TTC549 (cell line): ENCODE measurements at regions not wholly inside any gene's neighbourhood (a gene's known extent, or its start where the extent isn't known, plus 50 kb on each side); places are given as distances from the start of the nearest gene placed in this dataset.
"Not testable (repeated sequence)": the region's sequence is repeated elsewhere in the genome, so short reads cannot be mapped to it uniquely, and the experiment has no call there.

Experiments
- FAIRE-seq: peaks from 2 replicates; lab custom pipeline; 2012; peaks lifted over from hg19 to GRCh38; lab: Jason Lieb, UNC

DNA sequence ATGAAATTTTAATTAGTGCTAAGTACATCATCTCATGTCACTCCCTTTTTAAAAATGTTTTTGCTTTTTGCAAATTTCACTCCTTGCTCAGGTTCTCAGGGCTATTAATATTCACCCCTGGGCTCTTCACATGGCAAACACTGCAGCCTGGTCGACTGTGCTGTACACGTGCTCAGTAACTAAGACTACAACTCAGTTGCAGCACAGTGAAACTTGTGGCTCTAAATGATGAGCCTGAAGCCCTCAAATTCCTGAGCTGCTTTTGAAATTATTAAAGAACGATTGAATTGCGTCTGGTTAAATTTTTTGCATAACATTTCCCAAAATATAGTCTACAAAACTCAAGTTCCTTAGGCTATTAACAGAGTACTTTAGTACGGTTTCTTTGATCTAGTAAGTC, 159.3 kb upstream of the C2CD4B start:
- FAIRE-seq = no peak

DNA sequence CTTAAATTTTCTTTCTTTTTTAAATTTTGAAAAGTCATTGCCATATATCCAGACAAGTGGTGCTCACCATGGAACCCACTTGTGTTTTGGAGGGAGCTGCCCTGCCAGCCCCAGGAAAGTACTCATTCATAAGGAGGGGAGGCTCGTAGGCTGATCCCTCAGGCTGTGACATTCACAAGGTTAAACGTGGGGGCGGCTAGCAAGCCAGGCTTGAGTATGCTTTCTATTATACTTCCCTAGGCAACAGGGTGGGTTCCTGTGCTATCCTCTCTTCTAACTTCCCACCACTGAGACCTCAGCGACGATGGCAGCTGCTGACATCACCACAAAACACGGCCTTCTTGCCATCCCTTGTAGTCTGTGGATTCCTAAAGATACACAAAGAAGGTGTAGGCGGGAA, 160.5 kb upstream of the C2CD4B start:
- no peak for FAIRE-seq

DNA sequence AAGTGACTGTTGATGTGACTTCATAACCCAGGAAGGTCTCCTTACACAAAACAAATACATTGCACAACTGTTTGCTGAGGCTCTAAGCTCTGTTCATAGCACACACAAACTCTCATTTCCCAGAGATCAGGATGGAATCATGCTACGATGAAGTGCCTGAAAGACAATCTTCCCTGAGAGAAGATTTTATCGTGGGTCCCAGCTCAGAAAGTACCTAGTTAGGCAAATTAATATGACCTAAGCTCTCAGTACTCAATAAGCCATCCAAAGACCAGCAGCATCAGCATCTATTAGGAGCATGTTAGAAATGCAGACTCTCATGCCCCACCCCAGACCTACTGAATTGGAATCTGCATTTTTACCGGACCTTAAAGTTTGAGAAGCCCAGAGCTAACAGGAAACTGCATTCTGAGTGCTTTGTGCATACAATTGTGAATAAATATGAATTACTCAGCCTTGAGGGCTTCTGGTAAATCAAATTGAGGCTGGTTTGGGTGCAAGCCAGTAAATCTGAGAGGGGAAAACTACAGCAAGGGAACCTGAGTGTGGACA, 161.5 kb upstream of the C2CD4B start:
- FAIRE-seq = no peak

DNA sequence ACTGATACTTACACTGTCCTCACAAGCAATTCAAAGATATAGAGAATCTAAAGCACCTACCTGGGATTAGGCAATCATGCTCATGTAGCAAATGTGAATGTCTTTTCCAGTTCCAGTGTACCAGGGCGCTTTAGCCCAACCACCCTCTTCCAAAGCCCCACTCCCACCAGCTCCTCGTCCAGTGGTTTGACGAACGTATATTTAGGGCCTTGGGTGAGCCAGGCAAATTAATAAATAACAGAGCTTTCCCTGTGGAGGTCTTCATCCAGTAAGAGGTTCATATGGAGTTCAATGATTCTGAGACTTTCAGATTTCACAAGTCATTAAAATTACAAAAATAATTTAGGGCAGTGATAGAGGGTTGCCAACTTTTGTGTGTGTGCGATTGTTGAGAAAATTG, 162.3 kb upstream of the C2CD4B start:
- no peak for FAIRE-seq

DNA sequence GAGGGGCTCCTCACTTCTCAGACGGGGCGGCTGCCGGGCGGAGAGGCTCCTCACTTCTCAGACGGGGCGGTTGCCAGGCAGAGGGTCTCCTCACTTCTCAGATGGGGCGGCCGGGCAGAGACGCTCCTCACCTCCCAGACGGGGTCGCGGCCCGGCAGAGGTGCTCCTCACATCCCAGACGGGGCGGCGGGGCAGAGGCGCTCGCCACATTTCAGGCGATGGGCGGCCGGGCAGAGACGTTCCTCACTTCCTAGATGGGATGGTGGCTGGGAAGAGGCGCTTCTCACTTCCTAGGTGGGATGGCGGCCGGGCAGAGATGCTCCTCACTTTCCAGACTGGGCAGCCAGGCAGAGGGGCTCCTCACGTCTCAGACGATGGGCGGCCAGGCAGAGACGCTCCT, 167.4 kb upstream of the C2CD4B start:
- FAIRE-seq = not testable (repeated sequence)

DNA sequence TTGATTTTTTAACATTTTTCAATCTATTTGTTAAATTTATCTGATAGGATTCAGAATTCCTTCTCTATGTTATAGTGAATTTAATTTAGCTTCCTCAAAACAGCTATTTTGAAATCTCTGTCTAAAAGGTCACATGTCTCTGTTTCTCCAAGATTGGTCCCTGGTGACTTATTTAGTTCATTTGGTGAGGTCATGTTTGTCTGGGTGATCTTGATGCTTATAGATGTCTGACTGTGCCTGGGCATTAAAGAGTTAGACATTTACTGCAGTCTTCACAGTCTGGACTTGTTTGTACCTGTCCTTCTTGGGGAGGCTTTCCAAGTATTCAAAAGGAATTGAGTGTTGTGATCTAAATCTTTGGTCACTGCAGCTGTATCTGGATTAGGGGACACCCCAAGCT, 169.5 kb upstream of the C2CD4B start:
- FAIRE-seq = no peak

DNA sequence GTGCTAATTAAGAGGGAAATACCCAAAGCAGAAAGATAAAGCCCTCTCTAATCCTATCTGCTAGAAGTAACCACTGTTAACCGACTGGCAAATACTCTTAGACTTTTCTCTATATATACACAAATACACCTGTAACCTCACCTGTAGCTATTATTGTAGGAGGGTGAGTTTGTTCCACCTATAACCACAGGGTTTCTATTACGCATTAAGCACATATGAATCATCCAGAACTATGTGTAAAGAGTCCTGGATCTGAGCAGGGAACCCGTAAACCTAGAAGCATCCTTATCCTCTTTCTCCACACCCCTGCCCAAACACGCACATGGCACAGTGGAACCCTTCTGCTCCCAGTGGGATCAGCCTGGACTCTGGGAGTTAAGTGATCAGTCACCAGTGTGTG, 172.8 kb upstream of the C2CD4B start:
- no peak for FAIRE-seq

DNA sequence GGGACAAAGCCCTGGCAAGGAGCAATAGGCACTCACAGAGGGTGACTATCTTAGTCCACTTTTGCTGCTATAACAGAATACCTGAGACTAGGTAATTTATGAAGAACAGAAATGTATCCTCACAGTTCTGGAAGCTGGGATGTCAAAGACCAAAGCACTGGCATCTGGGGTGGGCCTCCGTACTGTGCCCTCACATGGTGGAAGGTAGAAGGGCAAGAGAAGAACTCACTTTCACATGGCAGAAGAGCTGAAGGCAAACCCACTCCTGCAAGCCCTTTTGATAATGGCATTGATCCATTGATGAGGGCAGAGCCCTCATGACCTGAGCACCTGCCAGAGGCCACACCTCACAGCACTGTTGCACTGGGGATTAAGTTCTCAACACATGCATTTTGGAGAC, 173.4 kb upstream of the C2CD4B start:
- no peak for FAIRE-seq

DNA sequence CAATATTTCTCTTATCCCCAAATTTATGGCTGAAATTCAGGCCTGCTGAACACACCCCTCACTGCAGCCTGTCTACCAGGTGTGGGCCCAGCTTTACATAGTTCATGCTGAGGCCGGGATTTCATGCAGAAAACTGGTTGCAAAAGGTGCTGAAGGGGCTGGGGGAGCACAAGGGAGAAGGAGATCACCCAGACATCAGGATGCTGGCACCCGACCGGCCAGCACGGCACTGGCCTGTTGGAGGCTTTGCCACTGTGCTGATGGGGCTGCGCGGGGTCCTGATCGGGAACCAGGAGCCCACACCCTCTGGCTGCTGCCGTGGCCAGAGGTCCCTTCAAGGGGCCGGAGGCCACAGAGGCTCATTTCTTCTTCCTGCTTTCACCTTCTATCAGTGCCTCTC, 177.9 kb upstream of the C2CD4B start:
- FAIRE-seq = no peak

DNA sequence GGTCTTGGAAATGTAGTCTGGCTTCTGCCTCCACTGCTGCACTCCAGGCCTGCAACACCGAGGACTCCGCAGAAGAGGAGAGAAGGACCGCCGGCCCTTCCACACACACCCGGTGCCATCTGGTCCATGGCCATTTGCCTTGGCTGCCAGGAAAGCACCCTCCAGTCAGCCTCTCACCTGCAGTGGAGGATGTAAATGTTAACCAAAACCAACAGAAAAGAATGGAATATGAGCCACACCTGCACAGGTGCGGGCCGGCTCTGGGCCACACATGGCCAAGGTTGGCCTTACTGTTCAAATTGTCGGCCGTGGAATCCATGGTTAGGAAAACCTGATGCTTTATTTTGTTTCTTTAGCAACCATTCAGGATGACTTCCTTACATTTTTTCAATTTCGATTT, 178.3 kb upstream of the C2CD4B start:
- no peak for FAIRE-seq

DNA sequence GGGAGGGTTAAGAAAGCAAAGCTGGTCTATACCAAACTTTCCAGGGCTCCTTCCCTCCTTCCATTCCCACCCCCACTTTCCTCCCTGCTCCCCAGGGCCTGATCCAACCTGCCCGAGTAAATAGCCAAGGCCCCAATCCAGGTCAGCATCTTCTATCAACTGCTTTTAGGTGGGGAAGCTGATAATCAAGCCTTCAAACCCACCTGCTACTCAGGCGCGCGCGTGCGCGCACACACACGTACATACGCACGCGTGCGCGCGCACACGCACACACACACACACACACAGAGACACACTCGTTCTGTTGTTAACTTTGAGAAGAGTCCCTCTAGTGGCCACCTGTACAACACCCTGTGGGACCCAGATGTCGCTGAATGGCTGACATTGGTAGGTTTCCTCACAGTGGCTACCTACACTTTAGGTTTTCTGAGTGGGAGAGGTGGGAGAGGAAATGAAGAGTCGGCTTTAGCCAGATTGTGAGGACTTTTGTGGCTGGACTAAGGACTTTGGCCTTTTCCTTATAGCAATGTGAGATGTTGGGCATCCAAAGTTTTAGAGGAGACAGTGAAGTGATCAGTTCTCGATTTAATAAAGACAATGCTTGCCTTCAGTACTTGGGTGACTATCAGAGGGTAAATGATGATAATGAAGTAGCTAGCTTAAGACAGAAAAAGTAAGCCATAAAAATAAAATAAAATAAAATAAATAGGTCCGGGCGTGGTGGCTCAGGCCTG, 179.9 kb upstream of the C2CD4B start:
- no peak for FAIRE-seq

DNA sequence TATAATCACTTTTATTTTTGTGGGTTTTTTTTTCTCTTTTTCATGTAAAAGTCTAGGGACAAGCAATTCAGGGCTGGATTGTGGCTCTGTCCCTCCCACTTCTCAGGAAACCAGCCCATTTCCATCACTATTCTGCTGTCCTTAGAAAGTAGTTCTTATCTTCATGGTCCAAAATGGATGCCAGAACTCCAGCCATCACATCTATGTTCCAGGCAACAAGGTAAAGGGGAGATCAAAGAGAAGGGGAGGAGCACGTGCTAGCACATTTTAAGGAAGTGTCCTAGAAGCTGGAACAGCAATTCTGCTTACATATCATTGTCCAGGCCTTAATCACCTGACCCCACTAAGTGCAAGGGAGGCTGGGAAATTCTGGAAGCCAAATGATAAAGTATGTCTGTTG, 181.1 kb upstream of the C2CD4B start:
- no peak for FAIRE-seq

DNA sequence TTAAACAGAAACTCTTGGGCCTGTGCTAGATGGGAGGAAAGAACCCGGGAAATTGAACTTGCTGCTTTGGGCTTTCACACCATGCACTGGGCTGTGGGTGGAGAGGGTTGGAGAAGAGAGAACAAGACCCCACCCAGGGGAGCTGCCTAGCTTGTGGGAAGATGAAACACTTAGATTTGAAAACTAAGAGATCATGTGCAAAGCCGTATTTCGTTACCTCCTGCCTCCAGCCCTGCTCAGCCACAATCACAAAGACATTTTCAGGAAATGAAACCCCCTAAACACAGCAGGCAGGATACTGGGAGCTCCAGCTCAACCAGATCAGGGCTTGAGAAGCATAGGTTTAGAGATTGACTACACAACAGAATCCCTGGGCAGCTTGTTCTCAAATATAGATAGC, 183.0 kb upstream of the C2CD4B start:
- no peak for FAIRE-seq

DNA sequence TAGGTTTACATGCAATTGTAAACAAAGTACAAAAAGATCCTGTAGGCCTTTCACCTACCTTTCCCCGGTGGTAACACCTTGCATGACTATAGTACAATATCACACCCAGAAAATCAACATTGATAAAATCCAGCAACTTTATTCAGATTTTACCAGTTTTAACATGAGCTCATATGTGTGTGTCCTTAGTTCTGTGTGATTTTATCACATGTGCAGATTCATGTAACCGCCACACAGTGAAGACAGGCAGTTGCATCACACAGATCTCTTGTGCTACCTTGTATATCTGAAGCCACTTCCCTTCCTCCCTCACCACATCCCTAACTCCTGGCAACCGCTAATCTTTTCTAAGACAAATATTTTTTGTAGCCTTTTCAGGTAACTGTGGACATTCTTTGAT, 183.5 kb upstream of the C2CD4B start:
- FAIRE-seq = no peak

DNA sequence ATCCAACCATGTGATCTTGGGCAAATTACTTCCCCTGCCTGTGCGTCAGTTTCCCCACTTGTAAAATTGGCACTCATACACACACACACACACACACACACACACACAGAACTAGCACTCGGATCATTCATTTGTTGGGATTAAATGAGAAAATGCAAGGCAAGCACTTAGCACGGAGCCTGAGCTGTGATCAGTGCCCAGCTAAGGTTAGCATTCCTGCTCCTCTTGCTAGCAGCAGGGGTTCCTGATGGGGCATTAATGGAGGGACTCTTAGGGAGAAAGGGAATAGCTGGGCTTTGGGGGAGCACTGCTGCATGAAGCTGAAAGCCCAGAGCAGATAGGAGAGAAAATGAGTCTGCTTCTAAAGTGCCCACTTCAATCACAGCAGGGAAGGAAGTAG, 187.7 kb upstream of the C2CD4B start:
- FAIRE-seq = no peak

DNA sequence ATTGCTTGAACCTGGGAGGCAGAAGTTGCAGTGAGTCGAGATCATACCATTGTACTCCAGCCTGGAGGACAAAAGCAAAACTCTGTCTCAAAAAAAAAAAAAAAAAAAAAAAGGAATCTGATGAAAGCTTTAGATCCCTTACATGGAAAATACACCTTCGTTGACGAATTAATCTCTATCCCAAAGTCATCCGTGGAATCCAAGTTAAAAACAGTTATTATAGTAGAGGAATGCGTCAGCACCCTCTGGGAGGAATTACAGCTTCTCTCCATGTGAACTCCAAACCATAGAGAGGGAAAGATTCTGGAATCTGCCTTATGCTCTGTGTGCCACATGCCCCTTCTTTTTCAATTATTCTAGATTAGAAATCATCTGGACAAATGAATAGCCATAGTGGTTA, 192.3 kb upstream of the C2CD4B start:
- no peak for FAIRE-seq

DNA sequence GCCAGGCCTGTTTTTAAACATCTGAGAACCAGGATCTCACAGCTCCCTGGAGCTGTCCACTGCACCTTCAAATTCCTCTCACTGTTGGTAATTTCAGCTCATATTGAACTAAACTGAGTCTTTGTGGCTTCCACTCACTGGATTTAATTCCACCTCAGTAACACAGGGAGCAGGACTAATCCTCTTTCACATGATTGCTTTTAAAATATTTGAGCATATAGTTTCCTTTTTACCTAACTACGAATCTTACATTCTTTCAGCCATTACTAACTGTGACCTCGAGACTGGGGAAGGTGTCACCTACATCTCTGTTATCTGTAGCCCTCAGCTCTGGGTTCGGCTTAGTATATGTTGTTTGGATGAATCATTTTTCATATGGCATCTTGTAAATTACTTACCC, 194.3 kb upstream of the C2CD4B start:
- no peak for FAIRE-seq

DNA sequence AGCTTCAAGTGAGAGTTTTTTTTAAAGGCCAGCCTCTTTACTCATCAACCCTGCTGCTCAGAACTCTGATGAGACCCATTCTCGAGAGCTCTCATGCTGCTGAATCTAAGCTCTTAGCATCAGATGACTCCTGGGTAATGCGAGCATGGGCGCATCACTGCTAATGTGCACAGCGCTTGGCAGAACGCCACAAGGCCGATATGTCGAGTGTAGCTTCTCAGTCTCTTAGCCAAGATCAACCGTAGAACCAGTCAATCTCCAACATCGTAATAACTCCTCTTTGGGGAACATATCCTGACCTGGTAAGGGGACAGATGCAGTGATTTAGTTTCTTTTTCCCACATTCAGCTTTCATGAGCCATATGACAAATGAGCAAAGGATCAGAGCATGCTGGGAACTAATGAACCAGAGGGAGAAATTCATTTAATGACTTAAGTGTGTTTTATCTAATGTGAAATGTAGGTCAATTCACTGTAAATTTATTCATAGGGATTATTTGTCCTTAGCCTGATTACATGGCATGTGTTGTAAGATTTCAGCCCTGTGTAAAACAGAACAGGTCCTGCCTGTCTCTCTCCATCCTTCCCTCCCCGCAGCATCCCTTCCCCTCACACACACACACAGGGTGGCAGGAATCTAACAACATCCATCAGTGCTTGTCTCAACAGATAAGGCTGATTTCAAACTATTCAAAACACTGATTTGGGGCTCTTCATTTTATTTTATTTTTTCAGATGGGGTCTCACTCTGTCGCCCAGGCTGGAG, 195.4 kb upstream of the C2CD4B start:
- no peak for FAIRE-seq

DNA sequence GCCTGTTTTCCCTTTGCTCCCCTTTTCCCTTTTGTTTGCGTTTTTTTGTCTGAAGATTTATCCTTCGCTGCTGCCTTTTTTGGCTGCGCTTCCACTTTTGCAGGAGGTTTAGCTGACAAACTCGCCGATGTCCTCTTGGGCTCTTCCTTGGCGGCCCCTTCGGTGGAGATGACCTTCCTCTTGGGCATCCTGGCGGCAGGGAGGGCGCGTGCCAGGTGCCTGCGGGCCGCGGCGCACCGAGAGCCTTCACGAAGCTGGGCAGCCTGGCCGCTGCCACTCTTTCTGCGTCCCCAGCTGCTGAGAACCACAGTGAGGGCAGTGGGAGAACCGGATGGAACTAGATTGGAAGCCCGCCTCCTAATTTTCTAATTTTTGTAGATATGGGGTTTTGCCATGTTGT, 197.1 kb upstream of the C2CD4B start:
- FAIRE-seq = no peak

DNA sequence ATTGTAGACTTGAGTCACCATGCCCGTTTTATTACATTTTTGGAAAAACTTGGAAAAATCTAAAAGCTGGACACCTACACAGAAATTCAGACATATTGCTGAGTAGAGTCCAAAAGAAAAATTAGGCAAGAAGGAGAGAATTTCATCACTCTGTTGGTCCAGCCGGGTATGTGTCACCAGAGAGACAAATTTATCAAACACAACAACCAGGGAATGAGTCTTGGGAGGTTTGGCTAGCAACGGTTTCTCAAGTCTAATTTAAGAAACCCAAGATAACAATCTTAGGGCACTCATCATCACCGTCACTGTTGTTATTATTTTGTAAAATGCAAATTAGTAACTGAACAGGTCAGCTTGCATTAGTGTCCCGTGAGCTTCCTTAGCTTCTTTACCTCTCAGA, 197.5 kb upstream of the C2CD4B start:
- no peak for FAIRE-seq

DNA sequence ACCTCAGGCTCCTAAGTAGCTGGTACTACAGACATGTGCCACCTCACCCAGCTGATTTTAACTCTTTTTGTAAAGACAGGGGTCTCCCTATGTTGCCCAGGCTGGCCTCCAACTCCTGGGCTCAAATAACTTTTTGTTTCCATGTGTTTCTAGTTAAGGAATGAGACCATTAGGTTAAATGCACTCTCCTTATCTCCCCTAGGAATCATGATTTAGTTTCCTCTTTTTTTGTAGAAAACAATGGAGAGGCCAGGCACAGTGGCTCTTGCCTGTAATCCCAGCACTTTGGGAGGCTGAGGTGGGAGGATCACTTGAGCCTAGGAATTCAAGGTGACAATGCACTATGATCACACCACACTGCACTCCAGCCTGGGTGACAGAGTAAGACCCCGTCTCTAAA, 198.8 kb upstream of the C2CD4B start:
- FAIRE-seq = no peak

DNA sequence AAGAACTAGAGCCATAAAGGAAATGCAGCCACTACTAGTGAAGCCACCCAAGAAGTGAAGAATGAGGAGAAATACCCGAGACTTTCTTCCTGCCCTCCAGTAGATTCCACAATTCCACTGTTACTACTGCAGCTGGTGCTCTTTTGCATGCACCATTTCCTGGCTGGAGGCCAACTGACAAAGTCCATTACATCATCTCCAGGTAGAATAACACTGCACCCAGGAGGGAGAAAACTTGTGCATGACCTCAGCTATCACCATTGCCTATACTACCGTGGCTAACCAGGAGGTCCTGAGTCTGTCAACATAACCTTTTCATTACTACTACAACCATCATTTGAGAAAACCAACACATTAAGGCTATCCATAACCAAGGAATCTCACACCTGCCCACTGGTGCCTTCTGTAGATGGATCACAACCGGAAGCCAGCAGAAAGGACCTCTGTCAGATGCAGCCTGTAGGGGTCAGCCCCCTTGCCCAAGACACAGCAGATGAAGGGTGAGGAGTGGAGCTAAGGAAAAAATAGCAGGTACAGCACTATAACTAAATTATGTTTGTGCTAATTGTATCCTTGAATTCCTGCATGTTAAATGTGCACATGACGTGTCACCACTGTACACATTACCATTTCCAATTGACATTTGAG, 200.8 kb upstream of the C2CD4B start:
- no peak for FAIRE-seq

DNA sequence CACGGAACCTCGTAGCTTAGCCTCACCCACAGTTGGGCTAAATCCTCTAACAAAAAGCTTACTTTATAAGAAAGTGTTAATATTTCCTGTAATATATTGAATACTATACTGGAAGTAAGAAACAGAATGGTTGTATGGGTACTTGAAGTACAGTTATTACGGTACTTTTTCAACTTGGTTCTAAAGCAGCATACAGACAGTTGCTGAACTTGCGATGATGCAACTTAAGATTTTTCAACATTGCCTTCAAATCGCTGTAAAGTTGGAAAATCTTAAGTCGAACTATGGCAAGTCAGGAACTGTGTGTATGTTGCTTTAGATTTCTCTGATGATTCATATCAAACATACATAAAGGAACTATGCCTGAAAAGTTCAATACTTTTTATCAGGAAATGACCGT, 204.4 kb upstream of the C2CD4B start:
- no peak for FAIRE-seq
